ENCODE measurements at regions not wholly inside any gene's neighbourhood (a gene's known extent, or its start where the extent isn't known, plus 50 kb on each side); places are given as distances from the start of the nearest gene placed in this dataset.
A peak's percentile ranks its signal among the peaks of the same experiment; 100 is the strongest.
"Not testable (repeated sequence)": the region's sequence is repeated elsewhere in the genome, so short reads cannot be mapped to it uniquely, and the experiment has no call there.

GRCh38 chrX:131693359-131693758 lies 149.5 kb downstream of the OR13H1 start:
- no peak for TF ChIP-seq CTCF (IDR thresholded peaks at IDR 0.05; ENCODE audit: low read depth, low read length)
- Histone ChIP-seq H3K36me3 (no peaks in the 10 kb centered on the region), H3K27me3 (ENCODE audit: insufficient read depth, low read depth, severe bottlenecking) (no peaks in the 10 kb centered on the region), H3K9me3 (ENCODE audit: severe bottlenecking) (peaks cover 2% of the 10 kb centered on the region), H3K4me3 (ENCODE audit: low read depth, low read length) (no peak overlapping the region), H3K27ac (no peak overlapping the region)
- DNase-seq = no peak

- not testable (repeated sequence) for H3K4me3 ChIP-seq (ENCODE audit: low read depth, low read length); H3K27ac ChIP-seq; H3K9me3 ChIP-seq (ENCODE audit: severe bottlenecking); H3K36me3 ChIP-seq; DNase-seq; H3K27me3 ChIP-seq (ENCODE audit: insufficient read depth, low read depth, severe bottlenecking)
Measured at GRCh38 chrX:131696989-131697388, 153.1 kb downstream of the OR13H1 start.

DNA sequence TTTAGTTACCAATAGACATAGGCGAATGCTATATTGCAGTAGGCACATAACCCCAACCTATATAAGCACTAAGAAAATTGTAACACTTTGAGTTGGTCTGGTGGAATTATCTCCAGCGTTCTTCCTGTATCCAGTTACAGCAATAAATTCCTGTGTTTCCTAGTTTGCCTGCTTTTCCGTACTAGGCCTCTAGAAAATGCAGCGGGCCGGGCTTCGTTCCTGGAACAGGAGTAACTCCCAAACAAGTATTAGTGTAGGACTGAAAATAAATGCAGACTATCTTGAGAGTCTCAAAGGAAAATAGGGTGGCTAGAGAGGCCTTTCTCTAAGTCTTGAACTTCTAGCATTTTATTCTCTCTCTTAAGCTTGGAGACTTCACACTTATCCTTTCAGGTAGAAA lies 159.8 kb downstream of the OR13H1 start:
- TF ChIP-seq CTCF (IDR thresholded peaks at IDR 0.05; ENCODE audit: low read depth, low read length) = no peak
- Histone ChIP-seq H3K4me3 (ENCODE audit: low read depth, low read length) (peak overlapping the region; percentile 6), H3K27ac (peak overlapping the region; percentile 92), H3K9me3 (ENCODE audit: severe bottlenecking) (no peaks in the 10 kb centered on the region), H3K36me3 (no peaks in the 10 kb centered on the region), H3K27me3 (ENCODE audit: insufficient read depth, low read depth, severe bottlenecking) (no peaks in the 10 kb centered on the region)
- DNase-seq = peak; percentile 17

GRCh38 chrX:131704136-131704695 lies 160.3 kb downstream of the OR13H1 start:
- H3K36me3 ChIP-seq = no peaks in the 10 kb centered on the region
- DNase-seq = peak; percentile 94
- peak overlapping the region; percentile 92 for H3K27ac ChIP-seq
- no peaks in the 10 kb centered on the region for H3K27me3 ChIP-seq (ENCODE audit: insufficient read depth, low read depth, severe bottlenecking)
- no peaks in the 10 kb centered on the region for H3K9me3 ChIP-seq (ENCODE audit: severe bottlenecking)
- peak; percentile 58; the same call in 1 of the 2 replicates for TF ChIP-seq CTCF (IDR thresholded peaks at IDR 0.05; ENCODE audit: low read depth, low read length)
- peak overlapping the region; percentile 72 for H3K4me3 ChIP-seq (ENCODE audit: low read depth, low read length)

DNA sequence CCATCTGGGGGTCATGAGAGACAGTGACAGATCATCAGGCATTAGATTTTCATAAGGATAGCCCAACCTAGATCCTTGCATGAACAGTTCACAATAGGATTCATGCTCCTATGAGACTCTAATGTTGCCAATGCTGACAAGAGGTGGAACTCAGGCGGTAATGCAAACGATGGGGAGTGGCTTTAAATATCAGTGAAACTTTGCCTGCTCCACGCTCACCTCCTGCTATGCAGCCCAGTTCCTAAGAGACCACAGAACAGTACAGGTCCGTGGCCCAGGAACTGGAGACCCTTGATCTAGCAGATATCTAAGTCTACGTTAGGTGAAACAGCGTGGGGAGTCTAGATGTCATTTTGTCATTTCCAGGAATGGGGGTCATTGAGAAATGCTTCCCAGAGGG lies 165.7 kb downstream of the OR13H1 start:
- no peak overlapping the region for H3K4me3 ChIP-seq (ENCODE audit: low read depth, low read length)
- no peak overlapping the region for H3K27ac ChIP-seq
- DNase-seq = no peak
- no peak for TF ChIP-seq CTCF (IDR thresholded peaks at IDR 0.05; ENCODE audit: low read depth, low read length)
- H3K27me3 ChIP-seq (ENCODE audit: insufficient read depth, low read depth, severe bottlenecking) = no peaks in the 10 kb centered on the region
- H3K9me3 ChIP-seq (ENCODE audit: severe bottlenecking) = no peaks in the 10 kb centered on the region
- no peaks in the 10 kb centered on the region for H3K36me3 ChIP-seq

- DNase-seq = no peak
- TF ChIP-seq CTCF (IDR thresholded peaks at IDR 0.05; ENCODE audit: low read depth, low read length) = no peak
- H3K27me3 ChIP-seq (ENCODE audit: insufficient read depth, low read depth, severe bottlenecking) = no peaks in the 10 kb centered on the region
- no peaks in the 10 kb centered on the region for H3K9me3 ChIP-seq (ENCODE audit: severe bottlenecking)
- H3K36me3 ChIP-seq = no peaks in the 10 kb centered on the region
- no peak overlapping the region; the same call in 1 of the 2 replicates for H3K27ac ChIP-seq
- no peak overlapping the region for H3K4me3 ChIP-seq (ENCODE audit: low read depth, low read length)
Measured at GRCh38 chrX:131711478-131711867, 167.6 kb downstream of the OR13H1 start.

Measured in WERI-Rb-1 (cell line).